Caco-2 (cell line): ENCODE measurements at regions not wholly inside any gene's neighbourhood (a gene's known extent, or its start where the extent isn't known, plus 50 kb on each side); places are given as distances from the start of the nearest gene placed in this dataset.

Experiments used
- BruUV-seq: library from RNA; stranded (reverse); fragments of 400-500 nt; replicated peaks from 2 replicates; lab custom pipeline; 2021; lab: Mats Ljungman, UMichigan
- CTCF ChIA-PET: fragments of 300-600 bp; sonication (Branson Sonifier 250); formaldehyde crosslinking; loops from one replicate; lab custom pipeline; 2022; ENCODE audit warnings: antibody characterized with exemption; lab: Charles Lee
- POLR2A ChIA-PET: fragments of 300-600 bp; sonication (Branson Sonifier 250); formaldehyde crosslinking; loops from one replicate; lab custom pipeline; 2022; ENCODE audit warnings: antibody characterized with exemption; lab: Charles Lee
- DNase-seq, 2 experiments: peaks; one replicate each; pipeline versions ENCODE4 v3.0.0 to v3.0.0-alpha.2; 2020 to 2022
- H3K27me3 ChIP-seq: replicated peaks from 2 replicates; pipeline ENCODE4 v1.6.0; 2011; ENCODE audit warnings: low read length; ENCODE audit not compliant: control insufficient read depth, insufficient read depth
- H3K36me3 ChIP-seq: 2 replicates; pipeline ENCODE4 v1.5.1; 2011; ENCODE audit warnings: low read length; ENCODE audit not compliant: control insufficient read depth, insufficient read depth
- H3K4me1 ChIP-seq: fragments of 250-450 bp; sonication (Bioruptor Pico); 2 replicates; pipeline ENCODE4 v1.5.1; 2020; ENCODE audit warnings: mild to moderate bottlenecking
- H3K4me3 ChIP-seq: 2 replicates; pipeline ENCODE4 v1.5.1; 2011; ENCODE audit warnings: low read depth, mild to moderate bottlenecking, control low read depth, low read length
- H3K9me3 ChIP-seq: fragments of 250-450 bp; sonication (Bioruptor Pico); 2 replicates; pipeline ENCODE4 v1.5.1; 2020; ENCODE audit warnings: mild to moderate bottlenecking, moderate library complexity
- H3K27ac Mint-ChIP-seq: one replicate; pipeline ENCODE4 v1.8.0; 2022; ENCODE audit warnings: mixed read lengths; ENCODE audit not compliant: unreplicated experiment
- H3K27me3 Mint-ChIP-seq: one replicate; pipeline ENCODE4 v1.8.0; 2022; ENCODE audit warnings: mixed read lengths; ENCODE audit not compliant: insufficient read depth, unreplicated experiment
- H3K36me3 Mint-ChIP-seq: one replicate; pipeline ENCODE4 v1.8.0; 2022; ENCODE audit warnings: mild to moderate bottlenecking, mixed read lengths; ENCODE audit not compliant: insufficient read depth, unreplicated experiment
- H3K4me1 Mint-ChIP-seq: one replicate; pipeline ENCODE4 v1.8.0; 2022; ENCODE audit warnings: low read depth, mixed read lengths; ENCODE audit not compliant: unreplicated experiment
- H3K4me3 Mint-ChIP-seq: one replicate; pipeline ENCODE4 v1.8.0; 2022; ENCODE audit warnings: mild to moderate bottlenecking, moderate library complexity, mixed read lengths; ENCODE audit not compliant: unreplicated experiment
- H3K9me3 Mint-ChIP-seq: one replicate; pipeline ENCODE4 v1.8.0; 2022; ENCODE audit warnings: mixed read lengths; ENCODE audit not compliant: unreplicated experiment
- CTCF ChIP-seq, 2 experiments: fragments of 200-600 bp in 1 of 2; IDR thresholded peaks; 1 replicate in 1 of 2; 2 replicates in 1 of 2; pipeline versions ENCODE4 v1.5.1 to v1.8.0; 2011 to 2022; ENCODE audit warnings: antibody characterized with exemption in 1 of 2, control low read depth in 1 of 2, inconsistent platforms in 1 of 2, low read depth in 1 of 2, low read length in 1 of 2, mild to moderate bottlenecking in 1 of 2, moderate library complexity in 1 of 2; ENCODE audit not compliant: insufficient read depth in 1 of 2, severe bottlenecking in 1 of 2, unreplicated experiment in 1 of 2
- intact Hi-C: fragments of 100-400 bp; cut with micrococcal nuclease; formaldehyde crosslinking; loops from one replicate; pipeline ENCODE4 v1.10.0; 2022; ENCODE audit not compliant: unreplicated experiment

- Mint-ChIP-seq H3K27me3 (no peaks in the 10 kb centered on the region), H3K9me3 (no peaks in the 10 kb centered on the region), H3K4me3 (no peak overlapping the region), H3K4me1 (no peaks in the 10 kb centered on the region), H3K27ac (no peak overlapping the region), H3K36me3 (peaks cover 73% of the 10 kb centered on the region)
- ChIA-PET POLR2A (no interaction called here), CTCF (interaction anchor here (0.7 to 1.0 kb wide), 3 partner anchors 72 to 698 kb away, joined by 3 read pairs; no protein-coding TSS in a partner anchor)
- Histone ChIP-seq H3K4me1 (no peaks in the 10 kb centered on the region), H3K9me3 (no peaks in the 10 kb centered on the region), H3K4me3 (no peak overlapping the region), H3K27me3 (no peaks in the 10 kb centered on the region), H3K36me3 (peaks cover 1% of the 10 kb centered on the region)
- no peak for DNase-seq
- peak in 1 of 2 experiments; percentile 33 for TF ChIP-seq CTCF (IDR thresholded peaks at IDR 0.05; ENCODE audit: insufficient read depth in 1 of 2, low read depth in 1 of 2, low read length in 1 of 2, severe bottlenecking in 1 of 2, unreplicated experiment in 1 of 2)
- intact Hi-C loops: no loop called here
- no TSS peak for BruUV-seq
These were observed 360.4 kb downstream of the SEC14L1 start for GRCh38 chr17:77501101-77501566.

DNA sequence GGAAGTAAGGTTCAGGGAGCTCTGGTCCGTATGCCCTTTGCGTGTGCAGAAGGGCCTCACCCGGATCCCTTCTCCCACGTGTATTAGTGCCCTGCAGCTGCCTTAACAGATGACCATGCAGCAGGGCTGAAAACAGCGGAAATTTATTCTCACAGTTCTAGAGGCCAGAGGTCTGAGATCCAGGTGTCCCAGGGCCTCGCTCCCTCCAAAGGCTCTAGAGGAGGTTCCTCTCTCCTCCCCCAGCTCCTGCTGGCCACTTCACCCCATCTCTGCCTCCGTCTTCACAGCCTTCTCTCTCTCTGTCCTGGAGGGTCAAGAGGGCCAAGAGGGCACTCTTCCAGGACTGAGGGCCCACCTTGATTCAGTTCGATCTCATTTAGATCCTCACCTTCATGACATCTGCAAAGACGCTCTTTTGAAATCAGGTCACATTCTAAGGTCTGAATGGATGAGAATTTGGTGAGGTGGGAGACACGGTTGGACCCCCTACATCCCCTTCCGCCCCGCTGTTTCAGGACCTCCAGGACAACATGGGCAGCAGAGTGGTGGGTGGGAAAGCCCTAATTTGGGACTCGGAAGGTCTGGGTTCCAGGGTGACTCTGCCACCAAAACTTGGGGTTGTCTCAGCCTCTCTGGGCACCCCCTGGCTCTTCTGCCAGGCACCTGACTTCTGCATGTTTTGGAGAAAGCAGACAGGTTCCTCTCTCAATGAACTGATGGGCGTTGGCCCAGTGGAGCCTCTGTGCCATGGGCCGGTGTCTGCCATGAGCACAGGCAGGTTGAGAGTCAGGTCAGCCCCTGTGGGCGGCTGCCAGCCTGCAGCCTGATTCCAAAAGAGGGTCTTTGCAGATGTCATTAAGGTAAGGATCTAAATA is 361.2 kb downstream of the SEC14L1 start:
- intact Hi-C loops: no loop called here
- no peak for DNase-seq
- H3K9me3 Mint-ChIP-seq: no peaks in the 10 kb centered on the region
- ChIA-PET POLR2A (no interaction called here), CTCF (interaction anchor here (0.7 to 1.0 kb wide), 3 partner anchors 72 to 697 kb away, joined by 3 read pairs; no protein-coding TSS in a partner anchor)
- no peak for TF ChIP-seq CTCF (IDR thresholded peaks at IDR 0.05; ENCODE audit: insufficient read depth in 1 of 2, low read depth in 1 of 2, low read length in 1 of 2, severe bottlenecking in 1 of 2, unreplicated experiment in 1 of 2)
- Histone ChIP-seq H3K4me1 (no peaks in the 10 kb centered on the region), H3K9me3 (no peaks in the 10 kb centered on the region), H3K4me3 (no peak overlapping the region), H3K36me3 (peaks cover under 1% of the 10 kb centered on the region), H3K27me3 (no peaks in the 10 kb centered on the region)
- H3K36me3 Mint-ChIP-seq: peaks cover 64% of the 10 kb centered on the region
- H3K27ac Mint-ChIP-seq: no peak overlapping the region
- BruUV-seq: no TSS peak
- no peaks in the 10 kb centered on the region for H3K4me1 Mint-ChIP-seq
- no peaks in the 10 kb centered on the region for H3K27me3 Mint-ChIP-seq
- no peak overlapping the region for H3K4me3 Mint-ChIP-seq

GRCh38 chr17:77502626-77503292 is 362.0 kb downstream of the SEC14L1 start:
- POLR2A ChIA-PET: no interaction called here
- CTCF ChIA-PET: no interaction called here
- no peaks in the 10 kb centered on the region; the same call in none of the 2 replicates for H3K36me3 ChIP-seq
- Mint-ChIP-seq H3K27ac (no peak overlapping the region), H3K36me3 (peaks cover 57% of the 10 kb centered on the region), H3K27me3 (no peaks in the 10 kb centered on the region), H3K4me3 (no peak overlapping the region), H3K4me1 (no peaks in the 10 kb centered on the region), H3K9me3 (no peaks in the 10 kb centered on the region)
- no peak for DNase-seq
- no peaks in the 10 kb centered on the region for H3K27me3 ChIP-seq
- intact Hi-C loops: no loop called here
- no TSS peak for BruUV-seq
- no peak overlapping the region for H3K4me3 ChIP-seq
- H3K4me1 ChIP-seq: no peaks in the 10 kb centered on the region
- no peaks in the 10 kb centered on the region for H3K9me3 ChIP-seq
- no peak for TF ChIP-seq CTCF (IDR thresholded peaks at IDR 0.05; ENCODE audit: insufficient read depth in 1 of 2, low read depth in 1 of 2, low read length in 1 of 2, severe bottlenecking in 1 of 2, unreplicated experiment in 1 of 2)
